Body of pancreas (tissue), 4 donors: ENCODE measurements at regions not wholly inside any gene's neighbourhood (a gene's known extent, or its start where the extent isn't known, plus 50 kb on each side); places are given as distances from the start of the nearest gene placed in this dataset.
"Not testable (repeated sequence)": the region's sequence is repeated elsewhere in the genome, so short reads cannot be mapped to it uniquely, and the experiment has no call there.

ENCODE experiments used
- ATAC-seq: fragments of 150-250 bp; one replicate; pipeline ENCODE4 v1.9.1; 2016
- DNase-seq, 4 donors: peaks; one replicate each; pipeline ENCODE4 v3.0.0-alpha.2; 2019
- H3K27ac ChIP-seq, 4 donors: fragments of 200-600 bp; sonication (generic); 1 replicate in 3 of 4; 2 replicates in 1 of 4; pipeline versions ENCODE4 v1.5.1 to v1.6.1; 2016 to 2019; ENCODE audit warnings: mild to moderate bottlenecking in 1 of 4, mixed read lengths in 1 of 4, moderate library complexity in 1 of 4
- H3K27me3 ChIP-seq, 2 donors: fragments of 200-600 bp; sonication (generic); one replicate each; pipeline ENCODE4 v1.6.0; 2016; ENCODE audit warnings: mild to moderate bottlenecking in 1 of 2
- H3K36me3 ChIP-seq, 2 donors: fragments of 200-600 bp; sonication (generic); replicated peaks in 1 of 2; 2 replicates each; pipeline ENCODE4 v1.5.1; 2016; ENCODE audit warnings: low read depth in 2 of 2; ENCODE audit not compliant: insufficient read depth in 1 of 2
- H3K4me1 ChIP-seq: fragments of 200-600 bp; sonication (generic); one replicate; pipeline ENCODE4 v1.6.0; 2016
- H3K4me3 ChIP-seq, 2 donors: fragments of 200-600 bp; sonication (generic); 1 replicate in 1 of 2; 2 replicates in 1 of 2; pipeline ENCODE4 v1.5.1; 2016 to 2019
- H3K9me3 ChIP-seq, 3 donors: fragments of 200-600 bp; sonication (generic); 1 replicate in 2 of 3; 2 replicates in 1 of 3; pipeline ENCODE4 v1.5.1; 2016
- POLR2A ChIP-seq, 3 donors: fragments of 450-650 bp; IDR thresholded peaks; one replicate each; pipeline ENCODE4 v1.6.1; 2016; ENCODE audit warnings: antibody characterized with exemption in 3 of 3, mild to moderate bottlenecking in 2 of 3
- WGBS, 2 donors: methylation state at CpG; one replicate each; pipeline ENCODE4 v1.1.5; 2017; 5-methylcytosine and 5-hydroxymethylcytosine counted together
- intact Hi-C: fragments of 100-400 bp; cut with DNase I; formaldehyde crosslinking; loops from one replicate; pipeline ENCODE4 v1.15.1; 2023
- TF ChIP-seq, protein P1 (sequence below), 7 experiments: fragments of 450-650 bp in 4 of 7; fragments of 200-600 bp in 3 of 7; sonication (generic) in 3 of 7; IDR thresholded peaks; one replicate each; pipeline ENCODE4 v1.5.1; 2016 to 2019; ENCODE audit warnings: antibody characterized with exemption in 7 of 7

DNA sequence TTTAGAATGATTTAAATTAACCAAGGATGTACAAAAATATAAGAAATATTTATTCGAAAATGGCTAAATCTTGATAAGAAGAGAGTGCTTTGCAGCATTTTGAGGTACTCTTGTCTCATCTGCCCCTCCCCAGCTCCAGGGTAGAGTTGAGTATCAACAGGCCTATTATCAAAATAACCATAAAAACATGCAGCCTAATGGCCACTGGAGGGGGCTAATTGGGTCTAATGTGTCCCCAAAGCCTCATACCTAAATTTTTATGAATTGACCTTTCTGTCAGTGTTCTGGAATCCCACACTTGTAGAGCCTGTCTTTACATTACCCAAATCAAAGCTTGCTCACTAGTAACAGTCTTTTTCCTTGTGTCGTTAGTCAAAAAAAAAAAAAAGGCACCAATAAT, 544.9 kb upstream of the CPXCR1 start:
- ATAC-seq = no peak
- TF ChIP-seq POLR2A (IDR thresholded peaks at IDR 0.05) = no peak
- TF ChIP-seq, protein P1, sequence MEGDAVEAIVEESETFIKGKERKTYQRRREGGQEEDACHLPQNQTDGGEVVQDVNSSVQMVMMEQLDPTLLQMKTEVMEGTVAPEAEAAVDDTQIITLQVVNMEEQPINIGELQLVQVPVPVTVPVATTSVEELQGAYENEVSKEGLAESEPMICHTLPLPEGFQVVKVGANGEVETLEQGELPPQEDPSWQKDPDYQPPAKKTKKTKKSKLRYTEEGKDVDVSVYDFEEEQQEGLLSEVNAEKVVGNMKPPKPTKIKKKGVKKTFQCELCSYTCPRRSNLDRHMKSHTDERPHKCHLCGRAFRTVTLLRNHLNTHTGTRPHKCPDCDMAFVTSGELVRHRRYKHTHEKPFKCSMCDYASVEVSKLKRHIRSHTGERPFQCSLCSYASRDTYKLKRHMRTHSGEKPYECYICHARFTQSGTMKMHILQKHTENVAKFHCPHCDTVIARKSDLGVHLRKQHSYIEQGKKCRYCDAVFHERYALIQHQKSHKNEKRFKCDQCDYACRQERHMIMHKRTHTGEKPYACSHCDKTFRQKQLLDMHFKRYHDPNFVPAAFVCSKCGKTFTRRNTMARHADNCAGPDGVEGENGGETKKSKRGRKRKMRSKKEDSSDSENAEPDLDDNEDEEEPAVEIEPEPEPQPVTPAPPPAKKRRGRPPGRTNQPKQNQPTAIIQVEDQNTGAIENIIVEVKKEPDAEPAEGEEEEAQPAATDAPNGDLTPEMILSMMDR (IDR thresholded peaks at IDR 0.05) = no peak

DNA sequence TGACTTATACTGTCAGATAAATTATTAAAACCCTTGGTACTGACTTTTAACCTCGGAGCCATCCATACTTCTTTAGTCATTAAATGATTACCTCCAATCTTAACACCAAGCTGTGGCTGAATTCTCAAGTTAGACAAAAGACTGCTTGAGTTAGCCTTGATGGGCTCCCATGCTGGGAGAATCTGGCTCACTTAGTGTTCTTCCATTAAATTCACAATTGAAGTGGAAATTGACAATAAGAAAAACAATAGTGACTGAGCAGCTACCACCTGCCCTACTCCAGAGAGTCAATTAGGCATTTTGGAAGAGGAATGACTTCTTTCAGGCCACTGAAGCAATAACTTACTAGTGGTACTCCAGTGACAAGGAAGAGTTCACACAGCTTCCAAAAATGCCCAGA, 503.0 kb upstream of the CPXCR1 start:
- ATAC-seq = no peak
- Histone ChIP-seq H3K27me3 (no peaks in the 10 kb centered on the region), H3K27ac (no peak overlapping the region), H3K36me3 (no peaks in the 10 kb centered on the region), H3K4me1 (no peaks in the 10 kb centered on the region), H3K9me3 (no peaks in the 10 kb centered on the region), H3K4me3 (no peak overlapping the region)
- no peak for TF ChIP-seq POLR2A (IDR thresholded peaks at IDR 0.05)
- TF ChIP-seq, protein P1 (IDR thresholded peaks at IDR 0.05) = no peak
- intact Hi-C loops = no loop called here
- no peak for DNase-seq
- 33 to 38% methylated on average over 1 of the region's 1 CpG for WGBS, 2 donors

More for the DNA sequence above, 544.9 kb upstream of the CPXCR1 start:
- Histone ChIP-seq H3K4me3 (no peak overlapping the region), H3K27ac (no peak overlapping the region), H3K4me1 (no peaks in the 10 kb centered on the region), H3K36me3 (no peaks in the 10 kb centered on the region), H3K9me3 (no peaks in the 10 kb centered on the region), H3K27me3 (no peaks in the 10 kb centered on the region)
- WGBS, 2 donors = 41 to 59% methylated on average over 2 of the region's 2 CpGs
- DNase-seq = no peak
- intact Hi-C loops = no loop called here

DNA sequence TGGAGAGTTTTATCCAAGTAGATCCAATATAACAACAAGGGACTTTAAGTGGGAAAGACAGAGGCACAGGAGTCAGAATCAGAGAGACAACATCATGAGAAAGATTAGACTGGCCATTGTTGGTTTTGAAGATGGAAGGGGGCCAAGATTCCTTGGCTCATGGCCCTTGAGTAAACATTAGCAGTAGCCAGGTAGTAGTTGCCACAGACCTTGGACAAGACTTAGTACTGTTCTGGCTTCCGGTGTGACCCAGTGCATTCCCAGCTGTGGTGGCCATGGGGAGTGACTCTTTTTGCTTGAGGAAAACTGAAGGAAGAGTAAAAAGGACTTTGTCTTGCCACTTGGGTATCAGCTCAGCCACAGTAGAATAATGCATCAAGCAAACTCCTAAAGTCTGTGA, 462.2 kb upstream of the CPXCR1 start:
- WGBS, 2 donors = 7% methylated on average over 1 of the region's 1 CpG; no CpG with 5 or more reads in 1 of the 2 donors
- no peaks in the 10 kb centered on the region for H3K4me1 ChIP-seq
- no peaks in the 10 kb centered on the region for H3K9me3 ChIP-seq
- peak overlapping the region in 1 of 4 donors; percentile 11 for H3K27ac ChIP-seq
- no peak overlapping the region for H3K4me3 ChIP-seq
- H3K27me3 ChIP-seq = no peaks in the 10 kb centered on the region
- intact Hi-C loops = no loop called here
- peak; percentile 45 to 72 (median 57) for DNase-seq
- TF ChIP-seq POLR2A (IDR thresholded peaks at IDR 0.05) = no peak
- TF ChIP-seq, protein P1 (IDR thresholded peaks at IDR 0.05) = no peak
- peak; percentile 68 for ATAC-seq
- H3K36me3 ChIP-seq = no peaks in the 10 kb centered on the region

DNA sequence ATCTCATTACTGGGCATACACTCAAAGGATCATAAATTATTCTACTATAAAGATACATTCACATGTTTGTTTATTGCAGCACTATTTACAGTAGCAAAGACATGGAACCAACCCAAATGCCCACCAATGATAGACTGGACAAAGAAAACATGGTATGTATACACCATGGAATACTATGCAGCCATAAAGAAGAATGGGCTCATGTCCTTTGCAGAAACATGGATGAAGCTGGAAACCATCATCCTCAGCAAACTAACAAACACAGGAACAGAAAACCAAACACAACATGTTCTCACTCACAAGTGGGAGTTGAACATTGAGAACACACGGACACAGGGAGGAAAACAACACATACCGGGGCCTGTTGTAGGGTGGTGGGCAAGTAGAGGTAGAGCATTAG, 433.1 kb upstream of the CPXCR1 start:
- H3K27ac ChIP-seq, H3K9me3 ChIP-seq, H3K36me3 ChIP-seq, DNase-seq, intact Hi-C loops, H3K4me3 ChIP-seq, ATAC-seq, H3K27me3 ChIP-seq, H3K4me1 ChIP-seq: not testable (repeated sequence)
- 86 to 94% methylated on average over 2 of the region's 2 CpGs for WGBS, 2 donors

DNA sequence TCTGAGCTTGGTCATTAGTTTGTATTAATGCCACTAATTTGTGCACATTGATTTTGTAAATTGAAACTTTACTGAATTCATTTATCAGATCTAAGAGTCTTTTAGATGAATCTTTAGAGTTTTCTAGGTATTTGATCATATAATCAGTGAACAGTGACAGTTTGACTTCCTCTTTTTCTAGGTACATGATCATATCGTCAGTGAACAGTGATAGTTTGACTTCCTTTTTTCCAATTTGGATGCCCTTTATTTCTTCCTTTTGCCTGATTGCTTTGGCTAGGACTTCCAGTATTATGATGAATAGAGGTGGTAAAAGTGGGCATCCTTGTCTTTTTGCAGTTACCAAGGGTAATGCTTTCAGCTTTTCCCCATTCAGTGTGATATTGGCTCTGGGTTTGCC, 421.4 kb upstream of the CPXCR1 start:
- TF ChIP-seq, protein P1 (IDR thresholded peaks at IDR 0.05) = no peak
- TF ChIP-seq POLR2A (IDR thresholded peaks at IDR 0.05) = no peak
- H3K4me3 ChIP-seq = no peak overlapping the region
- no peak for DNase-seq
- 53 to 73% methylated on average over 1 of the region's 1 CpG for WGBS, 2 donors
- no peaks in the 10 kb centered on the region for H3K9me3 ChIP-seq
- no peaks in the 10 kb centered on the region for H3K4me1 ChIP-seq
- H3K27me3 ChIP-seq = no peaks in the 10 kb centered on the region
- intact Hi-C loops = no loop called here
- no peaks in the 10 kb centered on the region for H3K36me3 ChIP-seq
- H3K27ac ChIP-seq = no peak overlapping the region
- ATAC-seq = no peak
